Lower lobe of right lung (tissue), 2 donors: ENCODE measurements at regions not wholly inside any gene's neighbourhood (a gene's known extent, or its start where the extent isn't known, plus 50 kb on each side); places are given as distances from the start of the nearest gene placed in this dataset.

ENCODE experiments used
- ATAC-seq, 2 donors: fragments of 200-7000 bp; cut with Tn5 transposase; one replicate each; pipeline ENCODE4 v1.9.1; 2020 to 2022; ENCODE audit warnings: mild to moderate bottlenecking in 2 of 2, moderate library complexity in 2 of 2
- DNase-seq: peaks from one replicate; pipeline ENCODE4 v3.0.0-alpha.2; 2020
- H3K27ac ChIP-seq: fragments of 200-600 bp; one replicate; pipeline ENCODE4 v1.8.0; 2022
- H3K27me3 ChIP-seq: fragments of 200-600 bp; one replicate; pipeline ENCODE4 v1.8.0; 2022; ENCODE audit warnings: low read depth
- H3K36me3 ChIP-seq: fragments of 200-600 bp; one replicate; pipeline ENCODE4 v1.8.0; 2022; ENCODE audit warnings: mild to moderate bottlenecking
- H3K4me1 ChIP-seq: fragments of 200-600 bp; one replicate; pipeline ENCODE4 v1.8.0; 2022
- H3K4me3 ChIP-seq: fragments of 200-600 bp; one replicate; pipeline ENCODE4 v1.8.0; 2022; ENCODE audit warnings: mild to moderate bottlenecking
- H3K9me3 ChIP-seq: fragments of 200-600 bp; one replicate; pipeline ENCODE4 v1.8.0; 2022
- CTCF ChIP-seq: fragments of 200-600 bp; IDR thresholded peaks from one replicate; pipeline ENCODE4 v1.8.0; 2022; ENCODE audit warnings: antibody characterized with exemption, mild to moderate bottlenecking
- intact Hi-C: fragments of 100-400 bp; cut with DNase I; formaldehyde crosslinking; loops from one replicate; pipeline ENCODE4 v1.11.0; 2022
- donor health status: DM: no; HTN: yes; CAD: no; lungs with severe emphysema.

DNA sequence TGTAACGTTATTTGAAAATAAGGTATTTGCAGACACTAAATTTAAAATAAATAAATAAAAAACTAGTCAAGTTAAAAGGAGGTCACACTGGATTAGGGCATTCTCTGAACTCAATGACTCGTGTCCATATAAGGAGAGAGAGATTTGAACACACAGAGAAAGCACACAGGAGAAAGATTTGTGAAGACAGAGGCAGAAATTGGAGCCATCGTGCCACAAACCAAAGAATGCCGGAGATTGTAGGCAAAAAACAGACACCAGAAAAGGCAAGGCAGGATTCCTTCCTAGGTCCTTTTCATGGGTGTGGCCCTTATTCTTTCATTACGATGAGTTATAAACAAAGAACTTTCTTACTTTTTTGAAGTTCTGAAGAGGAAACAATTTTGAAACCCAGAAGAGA, 981.5 kb downstream of the DCDC2C start:
- H3K27ac ChIP-seq, result no peak overlapping the region
- H3K9me3 ChIP-seq, result no peaks in the 10 kb centered on the region
- DNase-seq (no peak), ATAC-seq (no peak)
- no peak for TF ChIP-seq CTCF
- no peak overlapping the region for H3K4me3 ChIP-seq
- no peaks in the 10 kb centered on the region for H3K36me3 ChIP-seq
- H3K4me1 ChIP-seq, result no peaks in the 10 kb centered on the region
- no peaks in the 10 kb centered on the region for H3K27me3 ChIP-seq
- intact Hi-C loops, result no loop called here

- intact Hi-C loops, result no loop called here
- H3K9me3 ChIP-seq, result no peaks in the 10 kb centered on the region
- TF ChIP-seq CTCF, result no peak
- no peak overlapping the region for H3K27ac ChIP-seq
- H3K4me1 ChIP-seq, result no peaks in the 10 kb centered on the region
- H3K36me3 ChIP-seq, result no peaks in the 10 kb centered on the region
- ATAC-seq (no peak), DNase-seq (no peak)
- H3K4me3 ChIP-seq, result no peak overlapping the region
- H3K27me3 ChIP-seq, result no peaks in the 10 kb centered on the region
Observed at GRCh38 chr2:4690913-4691312, 987.5 kb downstream of the DCDC2C start.

GRCh38 chr2:4693266-4693665, 989.9 kb downstream of the DCDC2C start:
- H3K27me3 ChIP-seq, result no peaks in the 10 kb centered on the region
- DNase-seq (no peak), ATAC-seq (no peak)
- H3K36me3 ChIP-seq, result no peaks in the 10 kb centered on the region
- H3K4me3 ChIP-seq, result no peak overlapping the region
- H3K9me3 ChIP-seq, result no peaks in the 10 kb centered on the region
- no peaks in the 10 kb centered on the region for H3K4me1 ChIP-seq
- no peak for TF ChIP-seq CTCF
- intact Hi-C loops, result no loop called here
- H3K27ac ChIP-seq, result no peak overlapping the region

- no peak for TF ChIP-seq CTCF
- intact Hi-C loops, result no loop called here
- H3K27ac ChIP-seq, result no peak overlapping the region
- DNase-seq, result no peak
- H3K36me3 ChIP-seq, result no peaks in the 10 kb centered on the region
- ATAC-seq, result no peak
- no peaks in the 10 kb centered on the region for H3K9me3 ChIP-seq
- no peak overlapping the region for H3K4me3 ChIP-seq
- no peaks in the 10 kb centered on the region for H3K27me3 ChIP-seq
- no peaks in the 10 kb centered on the region for H3K4me1 ChIP-seq
Observed at GRCh38 chr2:4695281-4695861, 992.0 kb downstream of the DCDC2C start.

DNA sequence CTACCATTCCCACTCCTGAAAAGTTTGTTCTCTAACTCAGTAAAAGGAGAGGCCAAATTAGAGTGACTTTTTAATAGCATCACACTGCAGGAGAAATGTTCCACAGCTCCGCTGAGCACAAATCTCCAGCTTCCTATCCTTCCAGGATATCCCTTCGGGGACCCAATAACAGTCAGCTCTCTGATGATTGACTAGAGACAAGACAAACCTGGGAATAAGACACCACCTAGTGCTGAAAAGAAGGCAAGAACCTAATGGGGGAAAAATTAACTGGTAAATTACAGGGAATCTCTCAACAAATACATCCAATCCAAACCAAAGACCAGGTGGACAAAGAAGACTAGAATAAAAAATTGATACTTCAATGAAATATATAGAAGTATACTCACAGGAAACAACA, 977.1 kb upstream of the SOX11 start:
- no peaks in the 10 kb centered on the region for H3K9me3 ChIP-seq
- TF ChIP-seq CTCF, result no peak
- no peaks in the 10 kb centered on the region for H3K36me3 ChIP-seq

GRCh38 chr2:4718777-4719176, 973.4 kb upstream of the SOX11 start:
- no peak overlapping the region for H3K4me3 ChIP-seq
- DNase-seq, result no peak
- no peaks in the 10 kb centered on the region for H3K9me3 ChIP-seq
- no peak overlapping the region for H3K27ac ChIP-seq
- intact Hi-C loops, result no loop called here
- no peaks in the 10 kb centered on the region for H3K4me1 ChIP-seq
- no peaks in the 10 kb centered on the region for H3K27me3 ChIP-seq
- ATAC-seq, result no peak
- no peak for TF ChIP-seq CTCF
- H3K36me3 ChIP-seq, result no peaks in the 10 kb centered on the region

More for the DNA sequence above, 977.1 kb upstream of the SOX11 start:
- H3K4me3 ChIP-seq, result no peak overlapping the region
- ATAC-seq, result no peak
- DNase-seq, result no peak
- intact Hi-C loops, result no loop called here
- no peaks in the 10 kb centered on the region for H3K4me1 ChIP-seq
- H3K27me3 ChIP-seq, result no peaks in the 10 kb centered on the region
- H3K27ac ChIP-seq, result no peak overlapping the region
